Hepatocyte (in vitro differentiated cells): ENCODE measurements at regions not wholly inside any gene's neighbourhood (a gene's known extent, or its start where the extent isn't known, plus 50 kb on each side); places are given as distances from the start of the nearest gene placed in this dataset.

Experiments used
- DNase-seq: peaks from one replicate; pipeline ENCODE4 v3.0.0-alpha.2; 2016; ENCODE audit warnings: low spot score
- H2AFZ ChIP-seq: fragments of 200-600 bp; sonication (generic); 2 replicates; pipeline ENCODE4 v1.6.0; 2016; ENCODE audit warnings: antibody characterized with exemption, mild to moderate bottlenecking
- H3K27ac ChIP-seq: fragments of 200-600 bp; sonication (generic); 2 replicates; pipeline ENCODE4 v1.5.1; 2016; ENCODE audit warnings: mild to moderate bottlenecking
- H3K27me3 ChIP-seq: fragments of 200-600 bp; sonication (generic); 2 replicates; pipeline ENCODE4 v1.6.1; 2016
- H3K36me3 ChIP-seq: fragments of 200-600 bp; sonication (generic); replicated peaks from 2 replicates; pipeline ENCODE4 v1.5.1; 2016; ENCODE audit warnings: low read depth; ENCODE audit not compliant: insufficient read depth
- H3K4me1 ChIP-seq: fragments of 200-600 bp; sonication (generic); 2 replicates; pipeline ENCODE4 v1.5.1; 2016; ENCODE audit warnings: mild to moderate bottlenecking, moderate library complexity; ENCODE audit not compliant: insufficient read depth
- H3K4me2 ChIP-seq: fragments of 200-600 bp; sonication (generic); 2 replicates; pipeline ENCODE4 v1.6.0; 2016
- H3K4me3 ChIP-seq: fragments of 200-600 bp; sonication (generic); 2 replicates; pipeline ENCODE4 v1.5.1; 2016; ENCODE audit warnings: mild to moderate bottlenecking
- H3K79me2 ChIP-seq: fragments of 200-600 bp; sonication (generic); 2 replicates; pipeline ENCODE4 v1.6.0; 2017; ENCODE audit warnings: mild to moderate bottlenecking
- H3K9me2 ChIP-seq: fragments of 200-600 bp; sonication (generic); replicated peaks from 2 replicates; pipeline ENCODE4 v1.6.0; 2017; ENCODE audit warnings: mild to moderate bottlenecking; ENCODE audit not compliant: insufficient read depth
- H3K9me3 ChIP-seq: fragments of 200-600 bp; sonication (generic); 2 replicates; pipeline ENCODE4 v1.5.1; 2016; ENCODE audit warnings: low read depth, mild to moderate bottlenecking
- H4K20me1 ChIP-seq: fragments of 200-600 bp; sonication (generic); 2 replicates; pipeline ENCODE4 v1.6.0; 2016; ENCODE audit warnings: mild to moderate bottlenecking; ENCODE audit not compliant: insufficient read depth, poor library complexity, severe bottlenecking
- CTCF ChIP-seq: fragments of 200-600 bp; sonication (generic); IDR thresholded peaks from 2 replicates; pipeline ENCODE4 v1.5.1; 2016; ENCODE audit warnings: antibody characterized with exemption, mild to moderate bottlenecking; ENCODE audit not compliant: poor library complexity
- EZH2 ChIP-seq: fragments of 200-600 bp; sonication (generic); IDR thresholded peaks from 2 replicates; pipeline ENCODE4 v1.6.1; 2016; ENCODE audit warnings: antibody characterized with exemption, mild to moderate bottlenecking, borderline replicate concordance
- EZH2phosphoT487 ChIP-seq: fragments of 200-600 bp; sonication (generic); IDR thresholded peaks from one replicate; pipeline ENCODE4 v1.6.1; 2018; ENCODE audit warnings: antibody characterized with exemption, mild to moderate bottlenecking, low read depth, moderate library complexity; ENCODE audit not compliant: unreplicated experiment, severe bottlenecking
- WGBS: methylation state at CpG from one replicate; pipeline ENCODE4 v1.1.6; 2016; ENCODE audit warnings: low lambda C conversion rate; ENCODE audit errors: missing lambda C conversion rate; 5-methylcytosine and 5-hydroxymethylcytosine counted together

DNA sequence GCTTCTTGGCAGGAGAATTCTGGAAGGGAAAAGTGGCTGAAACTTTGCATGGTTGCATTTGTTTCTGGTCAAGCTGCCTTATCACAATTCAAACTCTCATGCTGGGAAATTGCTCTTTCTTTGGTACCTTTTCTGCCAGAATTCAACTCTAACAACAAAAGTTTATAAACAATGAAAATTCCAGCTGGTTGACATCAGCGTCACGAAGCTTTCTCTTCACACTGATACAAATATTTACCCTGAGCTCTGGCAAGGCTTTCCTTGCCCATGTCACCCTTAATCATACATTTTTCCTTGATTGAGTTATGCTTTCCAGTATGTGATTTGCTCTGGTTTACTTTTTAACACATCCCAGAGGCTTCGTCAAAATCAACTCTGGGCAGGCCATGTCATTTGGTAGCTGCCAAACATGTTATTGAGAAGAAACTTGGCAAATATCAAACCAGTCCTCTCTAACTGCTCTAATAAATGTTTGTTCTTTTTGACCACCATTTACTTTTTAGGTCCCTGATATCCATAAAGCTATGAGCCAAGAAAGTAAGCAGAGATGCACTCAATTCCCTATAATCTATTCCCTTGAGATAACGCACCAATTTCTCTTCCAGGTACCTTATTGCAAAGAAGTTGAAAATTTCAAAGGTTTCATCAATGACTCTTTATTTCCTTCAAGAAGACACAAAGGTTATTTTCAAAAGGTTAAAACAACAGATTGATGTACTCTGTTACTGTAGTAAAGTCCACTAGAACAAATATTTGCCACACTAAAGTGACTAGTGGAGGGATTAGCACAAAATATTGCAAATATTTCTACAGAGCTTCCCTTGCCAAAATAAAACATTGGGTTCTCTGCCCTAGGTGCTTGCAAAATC, 1241.1 kb upstream of the ZEB2 start:
- H3K4me3 ChIP-seq = no peak overlapping the region
- no peaks in the 10 kb centered on the region for H4K20me1 ChIP-seq
- peak overlapping the region; percentile 64 for H3K27ac ChIP-seq
- H3K9me3 ChIP-seq = no peaks in the 10 kb centered on the region
- no peaks in the 10 kb centered on the region for H3K9me2 ChIP-seq
- H3K4me2 ChIP-seq = peak overlapping the region; percentile 24
- 24% methylated on average over 4 of the region's 4 CpGs for WGBS
- H3K36me3 ChIP-seq = no peaks in the 10 kb centered on the region
- H2AFZ ChIP-seq = no peak overlapping the region
- H3K4me1 ChIP-seq = peaks cover 23% of the 10 kb centered on the region
- DNase-seq = peak; percentile 23
- no peaks in the 10 kb centered on the region for H3K79me2 ChIP-seq
- no peak for TF ChIP-seq CTCF
- H3K27me3 ChIP-seq = no peaks in the 10 kb centered on the region

- 74% methylated on average over 3 of the region's 3 CpGs for WGBS
- Histone ChIP-seq H3K27me3 (no peaks in the 10 kb centered on the region), H4K20me1 (no peaks in the 10 kb centered on the region), H3K9me3 (no peaks in the 10 kb centered on the region), H3K27ac (peak overlapping the region; percentile 64), H3K36me3 (no peaks in the 10 kb centered on the region), H3K4me3 (no peak overlapping the region), H3K4me1 (peaks cover 23% of the 10 kb centered on the region), H3K4me2 (no peak overlapping the region), H2AFZ (no peak overlapping the region), H3K9me2 (no peaks in the 10 kb centered on the region), H3K79me2 (no peaks in the 10 kb centered on the region)
- no peak for DNase-seq
- TF ChIP-seq CTCF = no peak
- no peak for TF ChIP-seq EZH2phosphoT487
- TF ChIP-seq EZH2 = no peak
Observed at GRCh38 chr2:145759228-145759915, 1239.5 kb upstream of the ZEB2 start.

DNA sequence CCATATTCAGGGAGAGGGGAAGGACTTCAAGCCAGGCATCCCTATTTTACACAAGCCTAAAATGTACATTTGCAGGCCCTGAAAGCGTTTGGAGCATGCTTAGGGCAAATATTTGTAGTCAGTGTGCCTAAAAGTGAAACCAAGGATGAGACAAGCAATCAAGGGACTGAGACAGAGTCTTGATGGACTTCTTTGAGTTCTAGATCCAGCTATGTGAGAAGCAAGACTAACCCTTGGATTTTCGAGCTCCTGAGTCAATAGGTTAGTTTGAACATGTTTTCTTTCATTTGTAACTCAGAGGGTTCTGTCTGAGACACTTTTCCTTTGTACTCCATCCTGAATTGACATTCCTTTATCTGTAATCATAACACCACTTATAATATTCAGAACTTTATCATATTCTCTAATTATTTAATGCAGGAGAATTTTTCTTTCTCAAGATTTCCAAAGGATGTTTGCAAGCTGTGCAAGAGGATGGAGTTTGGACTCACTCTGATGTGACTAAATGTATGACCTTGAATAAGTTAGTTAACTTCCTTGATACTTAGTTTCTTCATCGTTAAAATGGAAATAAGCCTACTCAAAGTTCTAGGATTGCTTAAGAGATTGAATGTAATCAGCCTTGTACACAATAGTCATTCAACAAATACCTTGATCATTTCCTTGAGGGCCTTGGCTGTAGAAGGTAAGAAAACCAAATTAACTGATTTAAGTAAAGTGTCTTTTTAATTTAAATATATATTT, 1237.8 kb upstream of the ZEB2 start:
- no peak for DNase-seq
- no peaks in the 10 kb centered on the region for H3K79me2 ChIP-seq
- no peaks in the 10 kb centered on the region for H3K9me2 ChIP-seq
- no peaks in the 10 kb centered on the region for H3K9me3 ChIP-seq
- H3K4me1 ChIP-seq = peaks cover 37% of the 10 kb centered on the region
- H3K27me3 ChIP-seq = no peaks in the 10 kb centered on the region
- H3K36me3 ChIP-seq = no peaks in the 10 kb centered on the region
- H2AFZ ChIP-seq = no peak overlapping the region
- H3K4me2 ChIP-seq = no peak overlapping the region
- no peak overlapping the region for H3K4me3 ChIP-seq
- no peak for TF ChIP-seq CTCF
- 86% methylated on average over 3 of the region's 3 CpGs for WGBS
- no peak overlapping the region for H3K27ac ChIP-seq
- H4K20me1 ChIP-seq = no peaks in the 10 kb centered on the region
